NOMO-1 treated with DMSO at 0.1 percent for 48 hours (cell line): ENCODE measurements at regions not wholly inside any gene's neighbourhood (a gene's known extent, or its start where the extent isn't known, plus 50 kb on each side); places are given as distances from the start of the nearest gene placed in this dataset.

Experiments
- DNase-seq: peaks from one replicate; lab custom pipeline; 2025; ENCODE audit not compliant: unreplicated experiment; lab: John Stamatoyannopoulos, UW

- DNase-seq = peak; percentile 34
Observed at GRCh38 chr5:111914966-111915636, 158.1 kb upstream of the NREP start.

GRCh38 chr5:111902436-111902835 is 145.4 kb upstream of the NREP start:
- no peak for DNase-seq

- DNase-seq = peak; percentile 62
Observed at GRCh38 chr5:111901296-111901695, 144.3 kb upstream of the NREP start.

GRCh38 chr5:111892949-111893348 is 136.0 kb upstream of the NREP start:
- DNase-seq = peak; percentile 7

GRCh38 chr5:111887706-111888105 is 130.7 kb upstream of the NREP start:
- DNase-seq = no peak

GRCh38 chr5:111869681-111870080 is 112.7 kb upstream of the NREP start:
- no peak for DNase-seq

GRCh38 chr5:111865356-111865755 is 108.4 kb upstream of the NREP start:
- DNase-seq = no peak

GRCh38 chr5:111863801-111864200 is 106.8 kb upstream of the NREP start:
- DNase-seq = peak; percentile 37

- no peak for DNase-seq
Observed at GRCh38 chr5:111859533-111860270, 102.7 kb upstream of the NREP start.

- no peak for DNase-seq
Observed at GRCh38 chr5:111859031-111859430, 102.0 kb upstream of the NREP start.

- DNase-seq = no peak
Observed at GRCh38 chr5:111857623-111858022, 100.6 kb upstream of the NREP start.

GRCh38 chr5:111856876-111857466 is 100.0 kb upstream of the NREP start:
- DNase-seq = no peak

GRCh38 chr5:111855356-111855755 is 98.4 kb upstream of the NREP start:
- no peak for DNase-seq

GRCh38 chr5:111854186-111854585 is 97.2 kb upstream of the NREP start:
- no peak for DNase-seq

GRCh38 chr5:111853748-111854147 is 96.8 kb upstream of the NREP start:
- DNase-seq = peak; percentile 18

GRCh38 chr5:111851631-111852548 is 94.9 kb upstream of the NREP start:
- DNase-seq = no peak

GRCh38 chr5:111848476-111848875 is 91.5 kb upstream of the NREP start:
- peak; percentile 44 for DNase-seq

GRCh38 chr5:111847052-111847925 is 90.3 kb upstream of the NREP start:
- DNase-seq = no peak

- no peak for DNase-seq
Observed at GRCh38 chr5:111840036-111840674, 83.2 kb upstream of the NREP start.

GRCh38 chr5:111839438-111839837 is 82.4 kb upstream of the NREP start:
- no peak for DNase-seq
